IgD-negative memory B cell (primary cell): ENCODE measurements at regions not wholly inside any gene's neighbourhood (a gene's known extent, or its start where the extent isn't known, plus 50 kb on each side); places are given as distances from the start of the nearest gene placed in this dataset.
A peak's percentile ranks its signal among the peaks of the same experiment; 100 is the strongest.

ENCODE experiments used
- H3K27ac Mint-ChIP-seq, 3 donors: one replicate each; pipeline ENCODE4 v1.8.0; 2020 to 2022; ENCODE audit warnings: mild to moderate bottlenecking in 3 of 3, mixed read lengths in 3 of 3, moderate library complexity in 1 of 3
- H3K27me3 Mint-ChIP-seq: one replicate; pipeline ENCODE4 v1.8.0; 2021; ENCODE audit warnings: mixed read lengths
- H3K36me3 Mint-ChIP-seq: one replicate; pipeline ENCODE4 v1.8.0; 2020; ENCODE audit warnings: mild to moderate bottlenecking, mixed read lengths
- H3K4me1 Mint-ChIP-seq, 3 donors: one replicate each; pipeline ENCODE4 v1.8.0; 2020 to 2022; ENCODE audit warnings: mixed read lengths in 3 of 3, mild to moderate bottlenecking in 1 of 3
- H3K4me3 Mint-ChIP-seq, 4 donors: one replicate each; pipeline ENCODE4 v1.8.0; 2020 to 2022; ENCODE audit warnings: mild to moderate bottlenecking in 4 of 4, mixed read lengths in 4 of 4, moderate library complexity in 3 of 4
- H3K9me3 Mint-ChIP-seq, 3 donors: one replicate each; pipeline ENCODE4 v1.8.0; 2020 to 2021; ENCODE audit warnings: mixed read lengths in 3 of 3, mild to moderate bottlenecking in 1 of 3

GRCh38 chr20:63132131-63132714 lies 83.7 kb downstream of the YTHDF1 start:
- no peaks in the 10 kb centered on the region for H3K4me1 Mint-ChIP-seq
- no peak overlapping the region for H3K4me3 Mint-ChIP-seq
- peak overlapping the region in 1 of 3 donors; percentile 35 for H3K27ac Mint-ChIP-seq
- H3K36me3 Mint-ChIP-seq, result no peaks in the 10 kb centered on the region
- peaks cover 17% of the 10 kb centered on the region for H3K27me3 Mint-ChIP-seq
- H3K9me3 Mint-ChIP-seq, result peaks cover 0 to under 1% (median 0%) of the 10 kb centered on the region in 3 donors

DNA sequence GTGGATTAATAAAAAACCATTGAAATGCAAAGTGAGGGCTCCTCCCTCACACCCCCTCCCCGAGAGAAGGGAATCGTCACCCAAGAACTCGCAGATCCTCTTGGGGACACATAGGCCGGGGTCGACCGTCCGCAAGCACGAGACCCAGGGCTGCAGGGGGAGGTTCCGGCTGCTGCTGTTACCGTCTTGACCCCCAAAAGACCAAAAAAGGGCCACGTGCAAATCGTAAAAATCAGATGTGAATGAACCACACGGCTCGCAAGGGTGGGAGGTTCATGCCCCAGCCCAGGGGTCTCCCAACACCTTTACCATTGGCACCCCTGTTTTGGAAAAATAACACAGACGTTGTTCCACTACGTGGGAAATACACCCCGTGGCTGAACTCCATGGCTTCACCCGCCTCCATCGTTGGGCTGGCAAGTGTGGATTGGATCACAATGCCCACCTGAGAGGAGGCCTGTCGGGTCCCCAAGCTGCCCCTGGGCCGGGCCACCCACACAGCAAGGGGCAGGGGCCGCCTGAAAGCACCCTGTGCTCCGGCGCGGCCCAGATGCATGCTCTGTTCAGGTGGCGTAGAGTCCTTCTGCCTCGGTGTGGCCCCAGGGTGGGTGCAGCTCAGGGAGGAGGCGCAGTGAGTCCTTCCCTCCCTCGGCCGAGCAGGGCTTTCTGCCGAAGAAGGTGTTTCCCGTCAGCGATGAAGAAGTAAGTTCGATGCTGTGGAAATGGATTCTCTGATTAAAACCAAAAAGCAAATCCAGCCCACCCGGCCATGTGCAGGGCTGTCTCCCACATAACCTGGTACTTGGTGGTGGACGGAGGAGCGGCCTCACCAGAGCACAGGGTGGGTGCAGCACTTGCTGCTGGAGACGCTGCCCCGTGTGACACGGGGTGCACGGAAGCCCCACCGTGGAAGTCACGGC lies 85.0 kb downstream of the YTHDF1 start:
- Mint-ChIP-seq H3K9me3 (peaks cover 0 to 2% (median 0%) of the 10 kb centered on the region in 3 donors), H3K36me3 (no peaks in the 10 kb centered on the region), H3K27ac (no peak overlapping the region), H3K4me1 (no peaks in the 10 kb centered on the region), H3K4me3 (no peak overlapping the region), H3K27me3 (peaks cover 17% of the 10 kb centered on the region)

GRCh38 chr20:63129991-63130657 lies 85.8 kb downstream of the YTHDF1 start:
- H3K27me3 Mint-ChIP-seq, result peaks cover 23% of the 10 kb centered on the region
- H3K4me1 Mint-ChIP-seq, result no peaks in the 10 kb centered on the region
- peaks cover 0 to 2% (median 0%) of the 10 kb centered on the region in 3 donors for H3K9me3 Mint-ChIP-seq
- H3K36me3 Mint-ChIP-seq, result no peaks in the 10 kb centered on the region
- H3K4me3 Mint-ChIP-seq, result peak overlapping the region in 1 of 4 donors; percentile 0
- H3K27ac Mint-ChIP-seq, result no peak overlapping the region

- no peaks in the 10 kb centered on the region for H3K4me1 Mint-ChIP-seq
- H3K36me3 Mint-ChIP-seq, result no peaks in the 10 kb centered on the region
- H3K9me3 Mint-ChIP-seq, result peaks cover 0 to 2% (median 0%) of the 10 kb centered on the region in 3 donors
- no peak overlapping the region for H3K4me3 Mint-ChIP-seq
- H3K27ac Mint-ChIP-seq, result no peak overlapping the region
- peaks cover 23% of the 10 kb centered on the region for H3K27me3 Mint-ChIP-seq
Measured at GRCh38 chr20:63129376-63129965, 86.5 kb downstream of the YTHDF1 start.

- H3K27ac Mint-ChIP-seq, result no peak overlapping the region
- peaks cover 0 to 2% (median 0%) of the 10 kb centered on the region in 3 donors for H3K9me3 Mint-ChIP-seq
- H3K36me3 Mint-ChIP-seq, result no peaks in the 10 kb centered on the region
- H3K4me1 Mint-ChIP-seq, result no peaks in the 10 kb centered on the region
- no peak overlapping the region for H3K4me3 Mint-ChIP-seq
- H3K27me3 Mint-ChIP-seq, result peaks cover 26% of the 10 kb centered on the region
Measured at GRCh38 chr20:63128956-63129355, 87.0 kb downstream of the YTHDF1 start.

GRCh38 chr20:63128367-63128766 lies 87.6 kb downstream of the YTHDF1 start:
- H3K27ac Mint-ChIP-seq, result no peak overlapping the region
- H3K4me1 Mint-ChIP-seq, result no peaks in the 10 kb centered on the region
- peaks cover 26% of the 10 kb centered on the region for H3K27me3 Mint-ChIP-seq
- H3K9me3 Mint-ChIP-seq, result peaks cover 0 to 2% (median 0%) of the 10 kb centered on the region in 3 donors
- no peaks in the 10 kb centered on the region for H3K36me3 Mint-ChIP-seq
- no peak overlapping the region for H3K4me3 Mint-ChIP-seq

GRCh38 chr20:63127700-63128364 lies 88.1 kb downstream of the YTHDF1 start:
- no peaks in the 10 kb centered on the region for H3K36me3 Mint-ChIP-seq

GRCh38 chr20:63126876-63127699 lies 88.8 kb downstream of the YTHDF1 start:
- peaks cover 0 to 2% (median 0%) of the 10 kb centered on the region in 3 donors for H3K9me3 Mint-ChIP-seq
- no peak overlapping the region for H3K4me3 Mint-ChIP-seq
- no peaks in the 10 kb centered on the region for H3K36me3 Mint-ChIP-seq
- no peak overlapping the region for H3K27ac Mint-ChIP-seq
- peaks cover 22% of the 10 kb centered on the region for H3K27me3 Mint-ChIP-seq
- no peaks in the 10 kb centered on the region for H3K4me1 Mint-ChIP-seq

More at GRCh38 chr20:63127700-63128364, 88.1 kb downstream of the YTHDF1 start:
- no peak overlapping the region for H3K4me3 Mint-ChIP-seq
- H3K27me3 Mint-ChIP-seq, result peaks cover 26% of the 10 kb centered on the region
- H3K9me3 Mint-ChIP-seq, result peaks cover 0 to 2% (median 0%) of the 10 kb centered on the region in 3 donors
- H3K4me1 Mint-ChIP-seq, result no peaks in the 10 kb centered on the region
- H3K27ac Mint-ChIP-seq, result no peak overlapping the region

DNA sequence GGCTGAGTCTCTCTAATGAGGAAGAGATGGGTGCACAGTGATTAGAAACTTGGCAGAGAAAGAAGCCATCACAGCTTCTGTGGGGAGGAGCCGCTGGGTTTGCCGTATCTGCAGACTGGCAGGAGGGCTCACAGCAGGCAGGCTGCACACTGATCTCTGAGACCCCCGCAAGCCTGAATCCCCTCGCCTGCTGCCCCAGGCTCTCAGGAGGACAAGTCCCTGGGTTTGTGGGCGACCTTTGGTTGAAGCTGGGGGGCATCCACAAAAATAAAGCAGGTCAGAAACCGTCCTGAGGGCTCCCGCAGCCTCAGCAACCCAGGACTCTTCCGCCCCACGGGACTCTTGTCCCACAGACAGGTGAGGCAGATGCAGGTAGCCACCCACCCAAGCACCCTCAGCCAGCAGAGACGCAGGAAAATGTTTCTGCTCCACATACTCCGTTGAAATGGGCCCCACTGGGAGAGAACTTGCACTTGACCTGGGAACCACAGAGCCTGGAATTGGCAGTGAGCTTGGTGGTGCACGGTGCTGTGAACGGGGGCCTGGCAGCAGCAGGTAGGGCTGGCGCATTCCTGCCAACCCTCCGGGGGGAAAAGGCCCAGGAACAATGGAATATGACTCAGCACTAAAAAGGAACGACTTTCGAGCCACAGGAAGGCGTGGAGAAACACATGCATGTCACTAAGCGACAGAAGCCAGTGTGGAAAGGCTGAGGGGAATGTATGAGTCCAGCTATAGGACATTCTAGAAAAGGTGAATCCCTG lies 89.9 kb downstream of the YTHDF1 start:
- H3K27me3 Mint-ChIP-seq, result peaks cover 19% of the 10 kb centered on the region
- H3K4me3 Mint-ChIP-seq, result no peak overlapping the region
- H3K9me3 Mint-ChIP-seq, result peaks cover 0 to 2% (median 0%) of the 10 kb centered on the region in 3 donors
- H3K27ac Mint-ChIP-seq, result no peak overlapping the region
- H3K36me3 Mint-ChIP-seq, result no peaks in the 10 kb centered on the region
- no peaks in the 10 kb centered on the region for H3K4me1 Mint-ChIP-seq

DNA sequence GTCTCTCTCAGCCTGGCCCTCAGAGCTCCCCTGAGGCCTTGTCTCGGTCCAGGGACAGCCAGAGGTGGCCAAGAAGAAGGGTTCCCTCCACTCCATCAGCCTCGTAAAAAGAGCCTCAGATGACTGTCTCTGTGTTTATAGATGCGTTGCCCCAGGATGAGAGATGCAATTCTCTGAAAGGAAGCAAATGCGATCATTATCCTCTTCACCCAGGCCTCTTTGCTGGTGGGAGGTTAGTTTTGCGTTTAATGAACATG lies 90.4 kb downstream of the YTHDF1 start:
- Mint-ChIP-seq H3K36me3 (no peaks in the 10 kb centered on the region), H3K9me3 (peaks cover 0 to 2% (median 0%) of the 10 kb centered on the region in 3 donors), H3K4me1 (no peaks in the 10 kb centered on the region), H3K27ac (no peak overlapping the region), H3K27me3 (peaks cover 19% of the 10 kb centered on the region), H3K4me3 (no peak overlapping the region)

DNA sequence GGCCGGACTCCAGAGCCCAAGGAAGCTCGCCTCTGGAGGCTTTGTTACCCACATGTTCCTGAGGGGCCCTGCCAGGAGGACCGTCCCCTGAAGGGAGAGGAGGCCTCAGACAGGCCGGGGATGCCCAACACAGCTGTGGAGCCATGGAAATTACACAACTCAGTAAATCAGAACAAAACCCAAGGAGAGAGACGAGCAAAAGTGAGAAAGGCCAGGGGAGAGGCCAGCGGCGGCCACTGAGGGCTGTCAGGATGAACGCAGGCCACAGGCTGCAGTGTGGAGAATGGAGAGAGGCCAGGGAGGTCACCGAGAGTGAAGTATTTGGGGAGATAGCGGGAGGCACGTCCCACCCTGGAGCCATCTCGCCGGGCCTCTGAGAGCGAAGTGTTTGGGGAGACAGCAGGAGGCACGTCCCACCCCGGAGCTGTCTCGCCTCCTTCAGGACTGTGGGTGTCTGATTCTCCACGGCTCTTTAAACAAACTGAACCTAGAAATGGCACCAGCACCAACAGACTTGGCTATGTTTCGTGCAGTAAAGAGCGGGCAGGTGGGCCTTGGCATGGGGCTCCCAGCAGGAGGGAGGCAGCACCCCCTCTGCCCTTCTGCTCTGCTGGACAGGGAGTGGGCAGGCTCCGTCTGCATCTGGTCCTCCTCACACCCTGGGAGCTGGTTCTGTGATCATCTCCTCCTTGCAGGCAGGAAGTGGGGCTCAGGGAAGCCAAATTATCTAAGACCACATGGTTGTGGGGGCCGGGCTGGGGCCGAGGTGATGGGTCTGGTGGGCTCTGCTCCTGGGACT lies 91.0 kb downstream of the YTHDF1 start:
- H3K9me3 Mint-ChIP-seq, result peaks cover 0 to 2% (median 0%) of the 10 kb centered on the region in 3 donors
- no peak overlapping the region for H3K4me3 Mint-ChIP-seq
- H3K36me3 Mint-ChIP-seq, result no peaks in the 10 kb centered on the region
- no peaks in the 10 kb centered on the region for H3K4me1 Mint-ChIP-seq
- H3K27me3 Mint-ChIP-seq, result peaks cover 16% of the 10 kb centered on the region
- no peak overlapping the region for H3K27ac Mint-ChIP-seq

- no peaks in the 10 kb centered on the region for H3K36me3 Mint-ChIP-seq
- no peak overlapping the region for H3K4me3 Mint-ChIP-seq
Measured at GRCh38 chr20:63124092-63124781, 91.7 kb downstream of the YTHDF1 start.

More at GRCh38 chr20:63124092-63124781, 91.7 kb downstream of the YTHDF1 start:
- H3K27ac Mint-ChIP-seq, result no peak overlapping the region
- no peaks in the 10 kb centered on the region for H3K4me1 Mint-ChIP-seq
- H3K27me3 Mint-ChIP-seq, result peaks cover 13% of the 10 kb centered on the region
- H3K9me3 Mint-ChIP-seq, result peaks cover 0 to 2% (median 0%) of the 10 kb centered on the region in 3 donors
